AG04450 (cell line): ENCODE measurements at regions not wholly inside any gene's neighbourhood (a gene's known extent, or its start where the extent isn't known, plus 50 kb on each side); places are given as distances from the start of the nearest gene placed in this dataset.

Experiments used
- CTCF ChIA-PET: fragments of 300-600, 350-600 bp; formaldehyde crosslinking; extraction: SDS; loops from one replicate; lab custom pipeline; 2022; ENCODE audit warnings: antibody characterized with exemption, inconsistent platforms; lab: Charles Lee
- POLR2A ChIA-PET: fragments of 350-600 bp; formaldehyde crosslinking; extraction: SDS; loops from one replicate; lab custom pipeline; 2021; ENCODE audit warnings: antibody characterized with exemption, inconsistent platforms; lab: Yijun Ruan, JAX
- DNase-seq: peaks from one replicate; pipeline ENCODE4 v3.0.0-alpha.2; 2011; ENCODE audit warnings: low read depth, low spot score
- H3K27ac ChIP-seq: one replicate; pipeline ENCODE4 v1.5.1; 2012; ENCODE audit warnings: low read depth, low read length, control low read depth
- H3K27me3 ChIP-seq: one replicate; pipeline ENCODE4 v1.6.0; 2012; ENCODE audit warnings: low read length; ENCODE audit not compliant: control insufficient read depth, insufficient read depth
- H3K4me3 ChIP-seq: 2 replicates; pipeline ENCODE4 v1.5.1; 2011; ENCODE audit warnings: mild to moderate bottlenecking, low read depth, low read length, control low read depth
- H3K9me3 ChIP-seq: 2 replicates; pipeline ENCODE4 v1.5.1; 2012; ENCODE audit warnings: low read length; ENCODE audit not compliant: control insufficient read depth, insufficient read depth
- TF ChIP-seq, protein P1 (sequence below): IDR thresholded peaks from 2 replicates; pipeline ENCODE4 v1.5.1; 2011; ENCODE audit warnings: low read depth, low read length, control low read depth, inconsistent platforms

DNA sequence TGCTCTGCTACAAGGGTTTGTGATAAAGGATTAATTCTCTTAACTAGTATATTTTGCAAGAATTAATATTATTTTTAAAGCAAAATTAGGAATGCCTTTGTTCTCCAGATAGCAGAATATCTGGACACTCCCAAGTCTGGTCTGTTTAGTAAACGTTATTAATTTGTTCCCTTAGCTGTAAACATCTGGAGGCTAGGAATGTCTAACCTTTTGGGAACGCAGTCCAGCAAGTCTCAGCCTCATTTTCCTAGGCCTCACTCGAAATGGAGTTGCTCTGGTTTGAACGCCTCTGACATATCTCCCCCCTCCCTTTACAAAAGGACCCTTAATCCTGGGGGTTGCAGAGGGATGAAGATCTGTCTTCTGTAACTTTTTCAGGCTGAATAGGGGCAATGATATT, 59.3 kb upstream of the WNT7A start:
- H3K27me3 ChIP-seq, result no peaks in the 10 kb centered on the region
- DNase-seq, result no peak
- no peak overlapping the region for H3K27ac ChIP-seq
- ChIA-PET CTCF (no interaction called here), POLR2A (no interaction called here)
- no peak overlapping the region for H3K4me3 ChIP-seq
- peaks cover 19% of the 10 kb centered on the region for H3K9me3 ChIP-seq
- TF ChIP-seq, protein P1, sequence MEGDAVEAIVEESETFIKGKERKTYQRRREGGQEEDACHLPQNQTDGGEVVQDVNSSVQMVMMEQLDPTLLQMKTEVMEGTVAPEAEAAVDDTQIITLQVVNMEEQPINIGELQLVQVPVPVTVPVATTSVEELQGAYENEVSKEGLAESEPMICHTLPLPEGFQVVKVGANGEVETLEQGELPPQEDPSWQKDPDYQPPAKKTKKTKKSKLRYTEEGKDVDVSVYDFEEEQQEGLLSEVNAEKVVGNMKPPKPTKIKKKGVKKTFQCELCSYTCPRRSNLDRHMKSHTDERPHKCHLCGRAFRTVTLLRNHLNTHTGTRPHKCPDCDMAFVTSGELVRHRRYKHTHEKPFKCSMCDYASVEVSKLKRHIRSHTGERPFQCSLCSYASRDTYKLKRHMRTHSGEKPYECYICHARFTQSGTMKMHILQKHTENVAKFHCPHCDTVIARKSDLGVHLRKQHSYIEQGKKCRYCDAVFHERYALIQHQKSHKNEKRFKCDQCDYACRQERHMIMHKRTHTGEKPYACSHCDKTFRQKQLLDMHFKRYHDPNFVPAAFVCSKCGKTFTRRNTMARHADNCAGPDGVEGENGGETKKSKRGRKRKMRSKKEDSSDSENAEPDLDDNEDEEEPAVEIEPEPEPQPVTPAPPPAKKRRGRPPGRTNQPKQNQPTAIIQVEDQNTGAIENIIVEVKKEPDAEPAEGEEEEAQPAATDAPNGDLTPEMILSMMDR, result no peak

DNA sequence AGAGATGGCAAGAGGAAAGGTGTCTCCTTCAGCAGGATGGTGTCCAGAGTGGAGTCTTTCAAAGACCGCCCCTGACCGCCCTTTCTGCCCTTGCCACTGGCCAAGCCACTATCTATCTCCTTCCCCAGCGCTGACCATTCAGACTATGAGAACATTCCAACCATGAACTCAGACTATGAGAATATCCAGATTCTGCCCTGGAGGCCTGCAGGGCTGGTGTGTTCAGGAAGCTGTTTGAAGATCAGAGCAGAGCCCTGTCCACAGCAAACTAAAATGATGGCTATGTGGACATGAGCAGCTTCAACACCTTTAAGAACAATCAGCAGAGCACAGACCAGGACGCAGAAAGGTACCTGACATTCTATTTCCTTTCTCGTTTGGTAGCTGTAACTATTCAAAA, 57.3 kb upstream of the WNT7A start:
- POLR2A ChIA-PET, result no interaction called here
- no peak overlapping the region for H3K27ac ChIP-seq
- H3K27me3 ChIP-seq, result no peaks in the 10 kb centered on the region
- H3K9me3 ChIP-seq, result peaks cover 34% of the 10 kb centered on the region
- H3K4me3 ChIP-seq, result no peak overlapping the region
- no peak for DNase-seq
- TF ChIP-seq, protein P1, result no peak
- CTCF ChIA-PET, result no interaction called here

DNA sequence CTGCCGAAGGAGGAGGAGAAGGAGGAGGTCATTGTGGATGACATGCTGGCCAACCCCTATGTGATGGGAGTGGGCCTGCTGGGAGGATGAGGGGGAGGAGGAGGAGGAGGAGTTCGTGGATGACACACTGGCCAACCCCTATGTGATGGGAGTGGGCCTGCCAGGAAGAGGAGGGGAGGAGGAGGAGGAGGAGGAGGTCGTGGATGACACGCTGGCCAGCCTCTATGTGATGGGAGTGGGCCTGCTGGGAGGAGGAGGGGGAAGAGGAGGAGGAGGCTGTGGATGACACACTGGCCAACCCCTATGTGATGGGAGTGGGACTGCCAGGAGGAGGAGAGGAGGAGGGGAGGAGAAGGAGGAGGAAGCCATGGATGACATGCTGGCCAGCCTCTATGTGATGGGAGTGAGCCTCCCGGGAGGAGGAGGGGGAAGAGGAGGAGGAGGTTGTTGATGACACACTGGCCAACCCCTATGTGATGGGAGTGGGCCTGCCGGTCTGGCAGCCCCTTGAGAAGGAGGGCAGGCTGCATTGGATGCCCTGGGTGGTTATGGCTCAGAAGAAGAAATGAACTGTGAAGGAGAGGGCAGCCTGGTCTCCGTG, 55.7 kb upstream of the WNT7A start:
- no peaks in the 10 kb centered on the region for H3K27me3 ChIP-seq
- H3K27ac ChIP-seq, result no peak overlapping the region
- no peak overlapping the region for H3K4me3 ChIP-seq
- peaks cover 38% of the 10 kb centered on the region for H3K9me3 ChIP-seq
- DNase-seq, result no peak
- ChIA-PET POLR2A (no interaction called here), CTCF (no interaction called here)
- TF ChIP-seq, protein P1, result no peak

DNA sequence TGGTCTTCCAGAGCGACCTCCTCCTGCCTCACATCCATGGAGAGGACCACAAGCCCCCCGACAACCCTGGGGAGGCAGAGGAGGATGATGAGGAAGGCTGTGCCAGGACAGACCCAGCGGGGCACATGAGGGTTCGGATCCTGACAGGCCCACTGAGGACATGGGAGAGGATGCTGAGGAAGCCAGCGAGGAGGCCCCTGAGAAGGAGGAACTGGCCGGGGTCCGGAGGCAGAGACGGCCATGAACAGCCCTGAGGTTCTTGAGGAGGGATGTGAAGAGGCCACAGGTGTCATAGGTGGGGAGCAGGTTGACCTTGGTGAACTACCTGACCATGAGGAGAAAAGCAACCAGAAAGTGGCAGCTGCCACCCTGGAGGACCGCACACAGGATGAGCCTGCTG, 54.9 kb upstream of the WNT7A start:
- POLR2A ChIA-PET, result no interaction called here
- no peaks in the 10 kb centered on the region for H3K27me3 ChIP-seq
- no peak overlapping the region for H3K27ac ChIP-seq
- H3K9me3 ChIP-seq, result peaks cover 38% of the 10 kb centered on the region
- no peak for DNase-seq
- TF ChIP-seq, protein P1, result no peak
- H3K4me3 ChIP-seq, result no peak overlapping the region
- CTCF ChIA-PET, result no interaction called here

DNA sequence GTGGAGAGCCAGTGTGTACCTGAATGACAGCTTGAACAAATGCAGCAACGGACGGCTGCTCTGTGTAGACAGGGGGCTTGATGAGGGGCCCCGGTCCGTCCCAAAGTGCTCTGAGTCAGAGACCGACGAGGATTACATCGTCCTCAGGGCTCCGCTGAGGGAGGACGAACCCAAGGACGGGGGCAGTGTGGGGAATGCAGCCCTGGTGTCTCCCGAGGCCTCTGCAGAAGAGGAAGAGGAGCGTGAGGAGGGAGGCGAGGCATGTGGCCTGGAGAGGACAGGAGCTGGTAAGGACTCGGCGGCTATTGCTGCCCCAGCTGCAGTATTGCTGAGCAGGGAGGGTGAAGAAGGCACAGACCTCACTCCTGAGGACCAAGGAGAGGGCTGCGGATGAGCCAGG, 54.4 kb upstream of the WNT7A start:
- TF ChIP-seq, protein P1, result no peak
- H3K27ac ChIP-seq, result no peak overlapping the region
- DNase-seq, result no peak
- ChIA-PET CTCF (no interaction called here), POLR2A (no interaction called here)
- H3K27me3 ChIP-seq, result no peaks in the 10 kb centered on the region
- no peak overlapping the region for H3K4me3 ChIP-seq
- peaks cover 38% of the 10 kb centered on the region for H3K9me3 ChIP-seq
